ENCODE measurements at regions not wholly inside any gene's neighbourhood (a gene's known extent, or its start where the extent isn't known, plus 50 kb on each side); places are given as distances from the start of the nearest gene placed in this dataset.

DNA sequence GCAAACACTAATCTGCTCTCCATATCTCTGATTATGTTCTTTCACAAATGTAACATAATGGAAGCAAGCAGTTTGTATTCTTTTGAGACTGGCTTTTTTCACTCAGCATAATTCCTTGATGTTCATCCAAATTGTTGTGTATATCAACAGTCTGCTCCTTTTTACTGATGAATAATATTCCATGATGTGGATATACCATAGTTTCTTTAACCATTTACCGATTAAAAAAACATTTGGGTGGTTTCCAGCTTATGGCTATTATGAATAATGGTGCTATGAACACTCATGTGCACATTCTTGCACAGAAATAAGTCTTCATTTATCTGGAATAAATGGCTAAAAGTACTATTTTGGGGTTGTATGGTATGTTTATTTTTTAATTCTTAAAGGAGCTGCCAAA is 708.9 kb downstream of the RFPL4B start:
- DNase-seq (ENCODE audit: low read depth, low spot score): no peak
- no peak for TF ChIP-seq EZH2 (IDR thresholded peaks at IDR 0.05; ENCODE audit: borderline replicate concordance, low read depth, low read length, severe bottlenecking)
- no peak for TF ChIP-seq FOS (IDR thresholded peaks at IDR 0.05; ENCODE audit: borderline replicate concordance, insufficient read depth, low read length)
- TF ChIP-seq POLR2AphosphoS5 (IDR thresholded peaks at IDR 0.05; ENCODE audit: insufficient read depth, low read depth, low read length): no peak
- TF ChIP-seq GATA2 (IDR thresholded peaks at IDR 0.05; ENCODE audit: insufficient read depth, insufficient read length, low read depth, low read length): no peak
- no peak for TF ChIP-seq MYC (IDR thresholded peaks at IDR 0.05; ENCODE audit: low read depth, low read length)
- TF ChIP-seq, protein P1, sequence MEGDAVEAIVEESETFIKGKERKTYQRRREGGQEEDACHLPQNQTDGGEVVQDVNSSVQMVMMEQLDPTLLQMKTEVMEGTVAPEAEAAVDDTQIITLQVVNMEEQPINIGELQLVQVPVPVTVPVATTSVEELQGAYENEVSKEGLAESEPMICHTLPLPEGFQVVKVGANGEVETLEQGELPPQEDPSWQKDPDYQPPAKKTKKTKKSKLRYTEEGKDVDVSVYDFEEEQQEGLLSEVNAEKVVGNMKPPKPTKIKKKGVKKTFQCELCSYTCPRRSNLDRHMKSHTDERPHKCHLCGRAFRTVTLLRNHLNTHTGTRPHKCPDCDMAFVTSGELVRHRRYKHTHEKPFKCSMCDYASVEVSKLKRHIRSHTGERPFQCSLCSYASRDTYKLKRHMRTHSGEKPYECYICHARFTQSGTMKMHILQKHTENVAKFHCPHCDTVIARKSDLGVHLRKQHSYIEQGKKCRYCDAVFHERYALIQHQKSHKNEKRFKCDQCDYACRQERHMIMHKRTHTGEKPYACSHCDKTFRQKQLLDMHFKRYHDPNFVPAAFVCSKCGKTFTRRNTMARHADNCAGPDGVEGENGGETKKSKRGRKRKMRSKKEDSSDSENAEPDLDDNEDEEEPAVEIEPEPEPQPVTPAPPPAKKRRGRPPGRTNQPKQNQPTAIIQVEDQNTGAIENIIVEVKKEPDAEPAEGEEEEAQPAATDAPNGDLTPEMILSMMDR (IDR thresholded peaks at IDR 0.05; ENCODE audit: extremely low read depth in 1 of 2, insufficient read depth in 1 of 2, low read depth in 1 of 2, low read length in 2 of 2): no peak
- TF ChIP-seq, protein P2, sequence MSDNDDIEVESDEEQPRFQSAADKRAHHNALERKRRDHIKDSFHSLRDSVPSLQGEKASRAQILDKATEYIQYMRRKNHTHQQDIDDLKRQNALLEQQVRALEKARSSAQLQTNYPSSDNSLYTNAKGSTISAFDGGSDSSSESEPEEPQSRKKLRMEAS (IDR thresholded peaks at IDR 0.05; ENCODE audit: insufficient read depth, insufficient read length): no peak
- no peak for TF ChIP-seq JUN (IDR thresholded peaks at IDR 0.05; ENCODE audit: borderline replicate concordance, insufficient read depth, insufficient read length, low read depth)
- no peak for TF ChIP-seq POLR2A (IDR thresholded peaks at IDR 0.05; ENCODE audit: low read depth, low read length)
- CTCF ChIA-PET: no interaction called here
- H3K79me2 ChIP-seq (ENCODE audit: control insufficient read depth, insufficient read depth, low read length): no peaks in the 10 kb centered on the region
- POLR2A ChIA-PET: no interaction called here
- H3K9me1 ChIP-seq (replicated peaks; ENCODE audit: control insufficient read depth, extremely low read depth, insufficient read depth, low read length): no peaks in the 10 kb centered on the region
- H4K20me1 ChIP-seq (replicated peaks; ENCODE audit: control insufficient read depth, extremely low read depth, insufficient read depth, low read length): no peaks in the 10 kb centered on the region
- no peaks in the 10 kb centered on the region for H3K27me3 ChIP-seq (ENCODE audit: control insufficient read depth in 2 of 2, insufficient read depth in 2 of 2, low read length in 2 of 2)
- no peak for FAIRE-seq
- no TSS peak for BruUV-seq (replicated peaks)
- H3K27ac ChIP-seq (ENCODE audit: insufficient read depth, low read depth, low read length): no peak overlapping the region
- no peak overlapping the region for H2AFZ ChIP-seq (ENCODE audit: low read depth, low read length)
- no peaks in the 10 kb centered on the region for H3K9me3 ChIP-seq (replicated peaks; ENCODE audit: control insufficient read depth, insufficient read depth, low read length)
- H3K4me2 ChIP-seq (ENCODE audit: insufficient read depth, low read length): no peak overlapping the region
- dilution Hi-C loops (cut with MboI; ENCODE audit: extremely low pct_ligation_motif_present, low sequenced_read_pairs) (no loop called here), intact Hi-C loops (cut with micrococcal nuclease) (no loop called here)
- H3K36me3 ChIP-seq (ENCODE audit: control insufficient read depth in 2 of 2, extremely low read depth in 1 of 2, insufficient read depth in 2 of 2, low read length in 2 of 2): no peaks in the 10 kb centered on the region
- no peak overlapping the region for H3K4me3 ChIP-seq (replicated peaks in 1 of 3; ENCODE audit: insufficient read depth in 1 of 3, low read depth in 1 of 3, low read length in 3 of 3)
- H3K9ac ChIP-seq (replicated peaks; ENCODE audit: extremely low read depth, insufficient read depth, low read length): no peak overlapping the region
- H3K4me1 ChIP-seq (ENCODE audit: control insufficient read depth, extremely low read depth, insufficient read depth, low read length): peaks cover 2% of the 10 kb centered on the region

Data from endothelial cell of umbilical vein (primary cell).